HT-29 (cell line): ENCODE measurements at regions not wholly inside any gene's neighbourhood (a gene's known extent, or its start where the extent isn't known, plus 50 kb on each side); places are given as distances from the start of the nearest gene placed in this dataset.
A peak's percentile ranks its signal among the peaks of the same experiment; 100 is the strongest.
"Not testable (repeated sequence)": the region's sequence is repeated elsewhere in the genome, so short reads cannot be mapped to it uniquely, and the experiment has no call there.

ENCODE experiments used
- DNase-seq: peaks from one replicate; pipeline ENCODE4 v3.0.0-alpha.2; 2015; ENCODE audit warnings: low spot score

GRCh38 chr5:56732121-56732520 is 83.2 kb upstream of the MAP3K1 start:
- DNase-seq: no peak

- DNase-seq: not testable (repeated sequence)
Observed at GRCh38 chr5:56731473-56731872, 83.9 kb upstream of the MAP3K1 start.

GRCh38 chr5:56729488-56729887 is 85.9 kb upstream of the MAP3K1 start:
- DNase-seq: no peak

- DNase-seq: no peak
Observed at GRCh38 chr5:56725711-56726411, 89.5 kb upstream of the MAP3K1 start.

- not testable (repeated sequence) for DNase-seq
Observed at GRCh38 chr5:56724857-56725256, 90.5 kb upstream of the MAP3K1 start.

GRCh38 chr5:56722317-56722716 is 93.0 kb upstream of the MAP3K1 start:
- no peak for DNase-seq

GRCh38 chr5:56717253-56717987 is 97.9 kb upstream of the MAP3K1 start:
- no peak for DNase-seq

GRCh38 chr5:56715986-56716385 is 99.4 kb upstream of the MAP3K1 start:
- no peak for DNase-seq

GRCh38 chr5:56712895-56713591 is 102.3 kb upstream of the MAP3K1 start:
- peak; percentile 45 for DNase-seq

- peak; percentile 26 for DNase-seq
Observed at GRCh38 chr5:56710826-56711590, 104.3 kb upstream of the MAP3K1 start.

- no peak for DNase-seq
Observed at GRCh38 chr5:56706504-56706903, 108.8 kb upstream of the MAP3K1 start.

GRCh38 chr5:56705217-56705616 is 110.1 kb upstream of the MAP3K1 start:
- DNase-seq: no peak

GRCh38 chr5:56703952-56704351 is 111.4 kb upstream of the MAP3K1 start:
- DNase-seq: no peak

- no peak for DNase-seq
Observed at GRCh38 chr5:56700711-56701110, 114.6 kb upstream of the MAP3K1 start.

- DNase-seq: no peak
Observed at GRCh38 chr5:56699538-56699937, 115.8 kb upstream of the MAP3K1 start.

- no peak for DNase-seq
Observed at GRCh38 chr5:56698463-56699381, 116.6 kb upstream of the MAP3K1 start.

GRCh38 chr5:56696900-56697299 is 118.4 kb upstream of the MAP3K1 start:
- DNase-seq: no peak

GRCh38 chr5:56693220-56693579 is 122.1 kb upstream of the MAP3K1 start:
- DNase-seq: no peak

GRCh38 chr5:56692359-56693219 is 122.8 kb upstream of the MAP3K1 start:
- no peak for DNase-seq

- DNase-seq: no peak
Observed at GRCh38 chr5:56688402-56688801, 126.9 kb upstream of the MAP3K1 start.
